Left lobe of liver (tissue), 2 donors: ENCODE measurements at regions not wholly inside any gene's neighbourhood (a gene's known extent, or its start where the extent isn't known, plus 50 kb on each side); places are given as distances from the start of the nearest gene placed in this dataset.
A peak's percentile ranks its signal among the peaks of the same experiment; 100 is the strongest.

Experiments
- ATAC-seq: fragments of 200-7000 bp; cut with Tn5 transposase; one replicate; pipeline ENCODE4 v1.9.1; 2020; ENCODE audit warnings: mild to moderate bottlenecking, moderate library complexity
- DNase-seq: peaks from one replicate; pipeline ENCODE4 v3.0.0-alpha.2; 2020; ENCODE audit warnings: low spot score
- donor health status: DM: no; HTN: no; CAD: no; lungs with moderate emphysema.
- donor health status: DM: no; HTN: yes; CAD: no.

- ATAC-seq: no peak
- no peak for DNase-seq
Observed at GRCh38 chrX:106341823-106342222, 173.7 kb downstream of the PWWP3B start.

- no peak for DNase-seq
- no peak for ATAC-seq
Observed at GRCh38 chrX:106356580-106356979, 188.5 kb downstream of the PWWP3B start.

GRCh38 chrX:106363214-106363613 lies 195.1 kb downstream of the PWWP3B start:
- no peak for DNase-seq
- ATAC-seq: no peak

- no peak for DNase-seq
- ATAC-seq: no peak
Observed at GRCh38 chrX:106378616-106379015, 210.5 kb downstream of the PWWP3B start.

DNA sequence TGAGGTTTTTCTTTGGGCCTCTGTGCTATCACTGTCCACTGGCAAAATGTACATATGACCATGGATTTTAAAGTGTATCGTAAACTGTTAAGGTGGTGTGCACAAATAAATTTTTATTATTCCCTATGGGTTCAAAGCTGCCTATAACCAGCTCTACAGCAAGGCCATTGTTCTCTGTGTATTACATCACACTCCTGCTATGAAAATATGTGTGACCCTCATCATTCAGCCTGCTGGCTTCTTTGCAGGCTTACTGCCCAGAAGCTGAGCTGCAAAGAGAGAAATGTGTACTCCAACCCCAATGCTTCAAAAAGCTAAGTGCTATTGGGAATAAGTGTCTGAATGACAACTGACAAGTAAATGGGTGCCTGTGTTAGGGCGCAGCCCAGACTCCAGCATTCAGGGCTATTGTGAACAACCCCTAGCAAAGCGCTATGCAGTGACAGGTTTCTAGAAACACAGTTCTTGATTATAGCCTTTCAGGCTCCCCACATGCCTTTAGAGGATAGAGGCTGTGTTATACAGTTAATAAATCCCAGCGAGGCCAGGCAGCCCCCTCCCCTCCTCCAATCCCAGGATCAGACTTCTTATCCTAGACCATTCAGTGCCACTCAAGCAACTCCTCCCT lies 220.4 kb upstream of the RADX start:
- DNase-seq (no peak), ATAC-seq (no peak)

DNA sequence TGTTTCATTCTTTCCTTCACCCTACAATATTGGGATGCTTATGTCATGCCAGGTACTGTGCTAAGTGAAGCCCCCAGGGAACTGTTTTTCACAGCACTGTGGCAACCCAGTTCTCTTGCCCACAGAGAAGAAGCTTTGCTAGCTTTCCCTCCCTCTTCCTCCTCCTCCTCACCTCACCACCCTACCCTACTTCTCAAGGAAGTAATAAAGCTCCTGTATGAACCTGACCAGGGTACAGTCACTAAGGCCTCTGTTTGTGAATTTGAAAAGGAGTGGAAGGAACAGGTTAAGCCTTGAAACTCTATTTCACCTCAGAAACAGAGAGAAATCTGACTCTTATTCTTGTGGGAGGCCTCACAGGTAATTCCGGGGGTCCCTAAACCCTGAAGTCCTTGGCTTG lies 219.4 kb upstream of the RADX start:
- ATAC-seq (no peak), DNase-seq (no peak)

DNA sequence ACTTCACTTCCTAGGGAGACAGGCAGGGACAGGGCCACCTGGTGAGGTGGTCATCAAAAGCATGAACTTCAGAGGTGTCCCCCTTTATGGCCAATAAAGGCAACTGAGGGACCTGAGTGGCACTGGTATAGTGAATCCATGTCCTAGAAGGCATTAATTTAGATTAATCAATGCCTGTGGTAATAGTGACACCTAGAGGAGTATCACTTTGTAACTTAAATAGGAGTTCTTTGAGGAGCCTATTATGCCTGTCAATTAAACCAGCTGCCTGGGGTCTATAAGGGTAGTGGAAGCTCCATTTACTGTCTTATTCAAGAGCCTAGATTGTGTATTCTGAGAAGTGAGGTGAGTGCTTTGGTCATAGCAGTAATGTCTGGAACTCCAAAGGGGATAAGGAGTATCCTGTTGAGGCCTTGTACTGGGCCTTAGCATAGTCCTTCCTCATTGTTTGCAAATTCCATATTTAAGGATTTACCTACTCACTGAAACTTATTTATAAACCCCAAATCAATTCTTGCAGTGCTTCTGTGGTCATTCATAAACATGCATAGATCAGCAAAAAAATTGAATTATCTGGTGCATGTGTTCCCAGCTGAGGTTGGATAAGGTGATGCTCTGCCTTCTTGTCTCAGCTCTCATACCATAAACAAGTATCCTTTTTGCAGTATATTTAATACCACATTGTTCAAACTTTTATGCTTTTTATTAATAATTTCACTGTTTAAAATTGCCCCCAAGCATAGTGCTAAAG lies 213.8 kb upstream of the RADX start:
- ATAC-seq: peak; percentile 60
- DNase-seq: no peak

- DNase-seq: no peak
- no peak for ATAC-seq
Observed at GRCh38 chrX:106401965-106402559, 209.7 kb upstream of the RADX start.

DNA sequence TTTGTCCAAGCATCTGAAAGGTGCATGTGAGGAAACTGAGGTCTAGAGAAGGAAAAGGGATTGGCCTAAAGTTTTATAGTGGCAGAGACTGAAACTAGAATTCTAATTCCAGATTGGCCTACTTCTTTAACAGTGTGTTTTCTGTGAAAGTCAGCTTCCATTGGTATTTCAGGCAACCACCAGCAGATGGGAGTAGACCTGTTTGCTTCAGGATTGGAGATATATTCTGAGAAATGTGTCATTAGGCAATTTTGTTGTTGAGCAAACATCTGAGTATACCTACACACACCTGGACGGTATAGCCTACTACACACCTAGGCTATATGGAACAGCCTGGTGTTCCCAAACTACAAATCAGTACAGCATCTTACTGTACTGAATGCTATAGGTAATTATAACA lies 207.3 kb upstream of the RADX start:
- ATAC-seq (peak; percentile 39), DNase-seq (no peak)

- DNase-seq (no peak), ATAC-seq (peak; percentile 80)
Observed at GRCh38 chrX:106415276-106415895, 196.4 kb upstream of the RADX start.

DNA sequence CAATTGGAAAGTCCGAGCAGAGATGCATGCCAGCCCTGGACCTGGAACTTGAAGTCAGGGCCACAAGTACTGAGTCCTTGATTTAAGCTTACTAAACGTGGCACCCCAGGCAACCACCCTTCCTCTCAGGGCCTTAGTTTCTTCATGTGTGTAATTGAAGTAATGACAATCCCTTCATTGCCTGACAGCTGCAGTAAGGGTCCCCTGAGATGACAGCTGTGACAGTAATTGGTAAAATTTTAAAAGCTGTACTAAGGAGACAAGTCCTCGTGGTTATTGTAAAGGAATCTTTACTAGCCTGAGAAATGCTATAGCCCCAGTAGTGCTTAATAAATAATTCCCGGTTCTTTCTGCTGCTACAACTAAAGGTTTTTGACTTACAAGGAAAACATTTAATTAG lies 175.1 kb upstream of the RADX start:
- ATAC-seq (no peak), DNase-seq (no peak)

- no peak for ATAC-seq
- DNase-seq: no peak
Observed at GRCh38 chrX:106437407-106437806, 174.4 kb upstream of the RADX start.

GRCh38 chrX:106450405-106450804 lies 161.4 kb upstream of the RADX start:
- ATAC-seq (no peak), DNase-seq (no peak)

GRCh38 chrX:106451933-106452332 lies 159.8 kb upstream of the RADX start:
- DNase-seq: no peak
- no peak for ATAC-seq

DNA sequence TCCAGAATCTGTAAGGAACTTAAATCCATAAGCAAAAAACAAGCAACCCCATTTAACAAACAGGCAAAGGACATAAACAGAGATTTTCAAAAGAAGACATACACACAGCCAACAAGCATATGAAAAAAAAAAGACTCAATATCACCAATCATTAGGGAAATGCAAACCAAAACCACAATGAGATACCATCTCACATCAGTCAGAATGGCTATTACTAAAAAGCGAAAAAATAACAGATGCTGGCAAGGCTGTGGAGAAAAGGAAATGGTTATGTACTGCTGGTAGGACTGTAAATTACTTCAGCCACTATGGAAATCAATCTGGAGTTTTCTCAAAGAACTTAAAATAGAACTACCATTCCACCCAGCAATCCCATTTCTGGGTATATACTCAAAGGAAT lies 156.8 kb upstream of the RADX start:
- ATAC-seq (no peak), DNase-seq (no peak)

GRCh38 chrX:106457802-106458201 lies 154.0 kb upstream of the RADX start:
- ATAC-seq (peak; percentile 57), DNase-seq (no peak)

DNA sequence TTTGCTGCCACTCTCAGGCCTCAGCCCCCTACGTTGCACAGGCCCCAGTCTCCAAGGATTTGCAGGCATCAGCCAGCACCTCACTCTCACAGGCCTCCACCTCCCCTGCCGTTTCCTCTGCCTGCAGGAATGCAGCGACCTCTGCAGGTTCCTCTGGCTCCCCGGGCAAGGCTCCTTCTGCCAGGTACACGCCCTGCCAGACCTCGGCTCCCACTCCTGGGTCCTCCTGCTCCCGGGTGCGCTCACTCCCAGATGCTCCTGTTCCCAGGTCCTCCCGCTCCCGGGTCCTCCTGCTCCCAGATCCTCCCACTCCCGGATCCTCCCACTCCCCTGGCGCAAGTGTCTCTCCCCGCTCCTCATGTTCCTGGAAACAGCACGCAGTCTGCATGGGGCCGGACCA lies 144.4 kb upstream of the RADX start:
- ATAC-seq: no peak
- DNase-seq: no peak

DNA sequence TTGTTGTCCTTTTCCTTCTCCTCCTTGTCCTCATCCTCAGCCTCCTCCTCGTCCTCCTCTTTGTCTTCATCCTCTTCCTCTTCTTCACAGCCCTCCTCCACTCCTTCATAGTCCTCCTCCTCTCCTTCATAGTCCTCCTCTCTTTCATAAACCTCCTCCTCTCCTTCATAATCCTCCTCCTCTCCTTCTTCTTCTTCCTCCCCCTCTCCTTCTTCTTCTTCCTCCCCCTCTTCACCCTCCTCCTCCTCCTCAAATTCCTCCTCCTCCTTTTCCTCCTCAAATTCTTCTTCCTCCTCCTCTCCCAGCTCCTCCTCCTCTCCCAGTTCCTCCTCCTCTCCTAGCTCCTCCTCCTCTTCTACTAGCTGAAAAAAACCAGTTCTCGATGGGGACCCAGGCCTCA lies 143.8 kb upstream of the RADX start:
- no peak for DNase-seq

DNA sequence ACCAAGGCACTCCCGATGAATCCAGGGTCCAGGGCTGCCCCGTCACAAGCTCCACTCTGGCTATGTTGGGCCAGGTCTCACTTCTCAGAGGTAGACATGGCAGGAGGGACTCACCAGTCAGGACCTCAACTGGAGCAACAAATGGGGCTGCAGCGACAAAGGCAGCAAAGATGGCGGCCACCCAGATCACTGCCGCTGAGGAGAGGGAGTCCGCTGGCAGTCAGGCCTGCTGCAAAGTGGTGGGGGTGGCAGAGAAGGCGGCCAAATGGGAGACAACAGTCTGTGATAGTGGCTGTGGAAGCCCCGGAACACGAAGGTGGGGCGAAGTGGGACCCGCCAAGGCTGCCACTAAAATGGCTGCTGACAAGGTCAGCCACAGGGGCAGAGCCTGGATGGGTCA lies 143.3 kb upstream of the RADX start:
- no peak for ATAC-seq
- no peak for DNase-seq

More for the DNA sequence above, 143.8 kb upstream of the RADX start:
- ATAC-seq: no peak

- no peak for DNase-seq
- ATAC-seq: no peak
Observed at GRCh38 chrX:106479920-106480319, 131.9 kb upstream of the RADX start.

DNA sequence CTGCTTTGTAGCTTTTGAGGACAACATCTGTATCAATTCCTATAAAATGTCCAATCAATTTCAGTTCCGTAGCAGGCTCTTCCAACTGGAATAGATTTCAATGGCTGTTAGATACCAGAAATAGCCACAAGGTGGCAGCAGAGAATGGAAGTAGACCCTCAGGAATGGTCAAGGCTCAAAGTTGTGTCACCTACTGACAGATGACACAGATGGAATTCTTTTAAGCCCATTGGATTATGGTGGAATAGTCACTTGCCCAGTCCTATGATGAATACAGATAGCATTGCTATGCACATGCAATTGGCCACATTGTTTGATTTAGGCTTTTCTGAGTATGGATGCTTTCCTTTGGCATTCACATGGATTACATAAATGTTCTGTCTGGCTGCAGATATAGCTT lies 130.4 kb upstream of the RADX start:
- DNase-seq: peak; percentile 44
- ATAC-seq: peak; percentile 96

DNA sequence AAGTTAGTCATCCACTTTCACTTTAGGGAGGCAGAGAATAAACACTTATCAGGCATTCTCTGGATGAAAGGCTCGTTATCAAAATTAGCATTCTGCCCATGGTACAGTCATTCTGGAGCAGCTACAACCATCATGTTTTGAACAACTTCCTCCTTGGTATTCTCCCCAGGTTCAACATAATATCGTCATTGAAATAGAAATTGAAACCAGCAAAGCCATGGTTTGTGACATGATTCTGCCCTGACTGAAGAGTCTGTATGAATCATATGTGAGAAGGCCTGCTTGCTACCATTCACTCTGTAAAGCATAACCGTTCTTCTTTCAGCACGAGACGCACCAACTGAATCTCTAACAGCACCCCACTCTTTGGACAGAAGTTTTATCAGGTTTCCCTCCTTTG lies 127.5 kb upstream of the RADX start:
- ATAC-seq (peak; percentile 29), DNase-seq (no peak)
